ENCODE measurements at regions not wholly inside any gene's neighbourhood (a gene's known extent, or its start where the extent isn't known, plus 50 kb on each side); places are given as distances from the start of the nearest gene placed in this dataset.

GRCh38 chr22:47568700-47569099 lies 806.2 kb downstream of the TBC1D22A start:
- no peaks in the 10 kb centered on the region for H3K9me3 ChIP-seq
- intact Hi-C loops (cut with DNase I; ENCODE audit: low total_unique reads) = no loop called here

GRCh38 chr22:47567126-47568090 lies 805.0 kb downstream of the TBC1D22A start:
- Histone ChIP-seq H3K4me1 (no peaks in the 10 kb centered on the region), H3K9me3 (no peaks in the 10 kb centered on the region), H3K27me3 (replicated peaks in 1 of 7) (peaks cover 0 to 5% (median 0%) of the 10 kb centered on the region in 7 donors), H3K36me3 (no peaks in the 10 kb centered on the region), H3K4me3 (no peak overlapping the region), H3K27ac (no peak overlapping the region)
- TF ChIP-seq POLR2A (IDR thresholded peaks at IDR 0.05) (no peak), CTCF (IDR thresholded peaks at IDR 0.05 in 8 of 11, conservative IDR thresholded peaks at IDR 0.05 in 3 of 11) (no peak)
- 89 to 91% (median 91%) methylated on average over 25 of the region's 25 CpGs for WGBS, 5 donors
- DNase-seq = no peak
- intact Hi-C loops (cut with DNase I; ENCODE audit: low total_unique reads) = no loop called here

More at GRCh38 chr22:47568700-47569099, 806.2 kb downstream of the TBC1D22A start:
- WGBS, 5 donors = 75 to 78% (median 77%) methylated on average over 8 of the region's 8 CpGs
- no peaks in the 10 kb centered on the region for H3K36me3 ChIP-seq
- TF ChIP-seq POLR2A (IDR thresholded peaks at IDR 0.05) (no peak), CTCF (IDR thresholded peaks at IDR 0.05 in 8 of 11, conservative IDR thresholded peaks at IDR 0.05 in 3 of 11) (no peak), POLR2AphosphoS5 (IDR thresholded peaks at IDR 0.05) (no peak)
- H3K4me3 ChIP-seq = no peak overlapping the region
- H3K27me3 ChIP-seq (replicated peaks in 1 of 7) = peaks cover 0 to 5% (median 0%) of the 10 kb centered on the region in 7 donors
- no peak for DNase-seq
- H3K4me1 ChIP-seq = no peaks in the 10 kb centered on the region
- no peak overlapping the region for H3K27ac ChIP-seq

DNA sequence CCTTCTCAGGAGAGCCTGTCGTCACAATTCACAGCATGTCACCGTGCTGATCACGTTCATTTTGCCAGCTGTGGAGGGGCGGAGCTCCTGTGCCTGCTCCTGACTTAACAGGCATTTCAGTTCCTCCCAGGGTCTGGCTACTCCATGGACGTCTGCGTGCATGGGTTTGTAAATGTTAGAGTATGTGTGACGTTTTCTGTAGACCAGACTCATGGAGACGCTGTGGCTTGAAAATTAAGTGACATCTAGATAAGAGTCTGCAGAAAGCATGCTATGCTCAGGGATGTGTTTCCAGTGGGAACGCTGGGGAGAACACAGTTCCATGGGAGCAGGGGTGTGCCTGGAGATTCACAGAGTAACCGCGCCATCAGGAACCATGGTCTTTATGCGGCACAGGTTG lies 804.0 kb downstream of the TBC1D22A start:
- Histone ChIP-seq H3K36me3 (no peaks in the 10 kb centered on the region), H3K27me3 (replicated peaks in 1 of 7) (peaks cover 0 to 5% (median 0%) of the 10 kb centered on the region in 7 donors), H3K9me3 (no peaks in the 10 kb centered on the region), H3K4me3 (no peak overlapping the region), H3K4me1 (no peaks in the 10 kb centered on the region), H3K27ac (no peak overlapping the region)
- TF ChIP-seq POLR2AphosphoS5 (IDR thresholded peaks at IDR 0.05) = no peak
- no peak for TF ChIP-seq CTCF (IDR thresholded peaks at IDR 0.05 in 8 of 11, conservative IDR thresholded peaks at IDR 0.05 in 3 of 11)
- TF ChIP-seq POLR2A (IDR thresholded peaks at IDR 0.05) = no peak
- 78 to 85% (median 81%) methylated on average over 12 of the region's 12 CpGs for WGBS, 5 donors
- no peak for DNase-seq
- intact Hi-C loops (cut with DNase I; ENCODE audit: low total_unique reads) = no loop called here

- H3K27ac ChIP-seq = no peak overlapping the region
- no peaks in the 10 kb centered on the region for H3K9me3 ChIP-seq
- no peak for DNase-seq
- WGBS, 5 donors = 70 to 79% (median 73%) methylated on average over 4 of the region's 4 CpGs
- no peaks in the 10 kb centered on the region for H3K36me3 ChIP-seq
- intact Hi-C loops (cut with DNase I; ENCODE audit: low total_unique reads) = no loop called here
- no peak overlapping the region for H3K4me3 ChIP-seq
- H3K27me3 ChIP-seq (replicated peaks in 1 of 7) = peaks cover 0 to 9% (median 0%) of the 10 kb centered on the region in 7 donors
- TF ChIP-seq CTCF (IDR thresholded peaks at IDR 0.05 in 8 of 11, conservative IDR thresholded peaks at IDR 0.05 in 3 of 11) = no peak
- TF ChIP-seq POLR2A (IDR thresholded peaks at IDR 0.05) = no peak
- TF ChIP-seq POLR2AphosphoS5 (IDR thresholded peaks at IDR 0.05) = no peak
- no peaks in the 10 kb centered on the region for H3K4me1 ChIP-seq
Observed at GRCh38 chr22:47565607-47566006, 803.2 kb downstream of the TBC1D22A start.

Data from spleen (tissue), 11 donors.